Right ventricle myocardium superior (tissue), 1 donor: ENCODE measurements at regions not wholly inside any gene's neighbourhood (a gene's known extent, or its start where the extent isn't known, plus 50 kb on each side); places are given as distances from the start of the nearest gene placed in this dataset.
"Not testable (repeated sequence)": the region's sequence is repeated elsewhere in the genome, so short reads cannot be mapped to it uniquely, and the experiment has no call there.

ENCODE experiments used
- ATAC-seq: fragments of 200-7000 bp; cut with Tn5 transposase; one replicate; pipeline ENCODE4 v1.9.1; 2020; ENCODE audit warnings: mild to moderate bottlenecking; ENCODE audit not compliant: poor library complexity
- DNase-seq: peaks from one replicate; pipeline ENCODE4 v3.0.0-alpha.2; 2020
- intact Hi-C: fragments of 100-400 bp; cut with DNase I; formaldehyde crosslinking; loops from one replicate; pipeline ENCODE4 v1.11.2; 2022
- donor health status: DM: no; HTN: yes; CAD: no; lungs with severe emphysema.

- intact Hi-C loops: no loop called here
- DNase-seq (no peak), ATAC-seq (peak; percentile 53)
Measured at GRCh38 chr1:228944935-228945371, 209.7 kb downstream of the RHOU start.

GRCh38 chr1:228945885-228946284 lies 210.6 kb downstream of the RHOU start:
- intact Hi-C loops: no loop called here
- ATAC-seq (no peak), DNase-seq (no peak)

DNA sequence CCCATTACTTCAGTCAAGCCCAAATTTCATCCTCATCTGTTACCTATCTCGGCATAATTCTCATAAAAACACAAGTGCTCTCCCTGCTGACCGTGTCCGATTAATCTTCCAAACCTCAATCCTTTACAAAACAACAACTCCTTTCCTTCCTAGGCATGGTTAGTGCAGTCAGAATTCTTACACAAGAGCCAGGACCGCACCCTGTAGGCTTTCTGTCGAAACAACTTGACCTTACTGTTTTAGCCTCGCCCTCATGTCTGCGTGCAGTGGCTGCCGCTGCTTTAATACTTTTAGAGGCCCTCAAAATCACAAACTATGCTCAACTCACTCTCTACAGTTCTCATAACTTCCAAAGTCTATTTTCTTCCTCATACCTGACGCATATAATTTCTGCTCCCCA lies 214.3 kb downstream of the RHOU start:
- intact Hi-C loops, ATAC-seq: not testable (repeated sequence)
- DNase-seq: peak; percentile 46

- no peak for DNase-seq
- intact Hi-C loops: no loop called here
Measured at GRCh38 chr1:228953207-228953606, 217.9 kb downstream of the RHOU start.

GRCh38 chr1:228953808-228954207 lies 218.5 kb downstream of the RHOU start:
- ATAC-seq: not testable (repeated sequence)

More at GRCh38 chr1:228953207-228953606, 217.9 kb downstream of the RHOU start:
- no peak for ATAC-seq

DNA sequence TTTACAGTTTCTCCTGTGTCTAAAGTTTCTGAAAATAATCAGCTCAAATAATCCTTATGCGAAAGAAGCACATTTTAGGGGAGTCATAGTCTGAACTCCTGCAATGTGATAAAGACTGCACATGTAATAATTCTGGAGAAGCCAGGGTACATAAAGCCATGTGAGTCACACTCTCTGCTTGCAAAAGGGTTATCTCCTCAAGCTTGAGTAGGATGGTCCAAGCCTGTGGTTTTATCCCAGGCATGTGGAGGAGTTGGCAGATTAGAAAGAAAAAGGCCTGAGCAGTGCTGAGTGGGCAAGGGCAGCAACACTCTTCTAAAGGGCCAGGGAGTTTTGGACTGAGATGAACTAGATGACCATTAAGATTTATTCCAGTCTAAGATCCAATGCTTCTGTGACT lies 220.4 kb downstream of the RHOU start:
- DNase-seq (no peak), ATAC-seq (no peak)
- intact Hi-C loops: no loop called here

More at GRCh38 chr1:228953808-228954207, 218.5 kb downstream of the RHOU start:
- DNase-seq, intact Hi-C loops: not testable (repeated sequence)

GRCh38 chr1:228956864-228957263 lies 221.6 kb downstream of the RHOU start:
- DNase-seq (no peak), ATAC-seq (no peak)
- intact Hi-C loops: no loop called here

GRCh38 chr1:228957535-228957934 lies 222.3 kb downstream of the RHOU start:
- intact Hi-C loops: no loop called here
- ATAC-seq: no peak
- no peak for DNase-seq

GRCh38 chr1:228958121-228958520 lies 222.8 kb downstream of the RHOU start:
- intact Hi-C loops: no loop called here
- ATAC-seq (no peak), DNase-seq (no peak)

GRCh38 chr1:228958741-228959140 lies 223.5 kb downstream of the RHOU start:
- intact Hi-C loops: no loop called here
- ATAC-seq (no peak), DNase-seq (no peak)

DNA sequence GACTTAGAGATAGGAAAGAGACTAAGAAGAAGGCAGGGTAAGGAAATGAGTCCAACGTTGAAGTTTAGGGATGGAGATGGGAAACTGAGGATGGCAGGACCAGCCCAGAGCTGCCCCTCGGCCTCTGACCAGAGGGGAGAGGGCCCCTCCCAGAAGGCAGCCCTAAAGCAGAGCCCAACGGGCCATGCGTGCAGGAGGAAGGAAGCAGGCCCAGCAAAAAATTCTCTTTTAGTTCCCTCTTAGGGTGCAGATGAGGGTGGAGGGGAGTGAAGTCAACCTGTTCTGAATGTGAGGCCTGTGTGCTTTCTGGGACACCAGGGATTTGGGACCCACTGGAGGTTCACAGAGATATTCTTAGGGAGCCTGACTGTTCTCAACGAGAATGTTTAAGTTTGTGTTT lies 225.4 kb downstream of the RHOU start:
- intact Hi-C loops: no loop called here
- DNase-seq: no peak
- ATAC-seq: peak; percentile 32

DNA sequence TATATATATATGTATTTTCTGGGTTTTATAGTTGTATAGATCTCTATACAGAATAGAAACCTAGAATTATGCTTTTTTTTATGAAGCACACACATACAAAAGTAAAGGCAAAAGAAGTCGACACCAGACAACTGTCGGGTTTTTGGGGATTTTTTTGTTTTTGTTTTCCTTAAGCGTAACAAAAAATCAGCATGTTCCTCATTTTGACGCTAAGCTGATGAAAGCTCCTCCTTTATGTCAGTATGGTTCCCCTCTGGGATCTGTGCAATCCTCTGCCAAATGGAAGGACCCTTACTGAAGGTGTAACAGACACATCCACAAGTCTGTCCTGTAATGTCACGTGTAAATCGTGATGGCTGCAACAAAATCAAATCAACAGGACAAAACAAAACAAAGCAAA lies 226.2 kb downstream of the RHOU start:
- intact Hi-C loops: no loop called here
- ATAC-seq (no peak), DNase-seq (no peak)

DNA sequence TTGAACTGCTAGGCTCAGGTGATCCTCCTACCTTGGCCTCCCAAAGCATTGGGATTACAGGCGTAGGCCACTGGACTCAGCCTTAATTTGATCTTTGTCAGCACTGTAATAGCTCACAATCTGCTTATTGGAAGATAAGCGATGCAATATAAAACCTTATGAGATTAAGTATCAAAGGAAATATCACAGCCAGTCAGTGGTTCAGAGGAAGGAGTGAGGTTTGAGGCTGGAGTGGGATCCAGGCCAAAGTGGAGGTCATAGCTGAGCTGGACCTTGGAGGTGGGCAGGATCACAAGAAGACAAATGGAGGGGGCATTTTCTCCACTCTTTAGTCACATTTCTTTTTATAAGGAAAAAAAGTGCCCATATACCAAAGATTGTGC lies 228.5 kb downstream of the RHOU start:
- peak; percentile 39 for ATAC-seq
- intact Hi-C loops: no loop called here
- no peak for DNase-seq

GRCh38 chr1:228964178-228965089 lies 229.2 kb downstream of the RHOU start:
- peak; percentile 87 for ATAC-seq
- peak; percentile 59 for DNase-seq
- intact Hi-C loops: no loop called here

DNA sequence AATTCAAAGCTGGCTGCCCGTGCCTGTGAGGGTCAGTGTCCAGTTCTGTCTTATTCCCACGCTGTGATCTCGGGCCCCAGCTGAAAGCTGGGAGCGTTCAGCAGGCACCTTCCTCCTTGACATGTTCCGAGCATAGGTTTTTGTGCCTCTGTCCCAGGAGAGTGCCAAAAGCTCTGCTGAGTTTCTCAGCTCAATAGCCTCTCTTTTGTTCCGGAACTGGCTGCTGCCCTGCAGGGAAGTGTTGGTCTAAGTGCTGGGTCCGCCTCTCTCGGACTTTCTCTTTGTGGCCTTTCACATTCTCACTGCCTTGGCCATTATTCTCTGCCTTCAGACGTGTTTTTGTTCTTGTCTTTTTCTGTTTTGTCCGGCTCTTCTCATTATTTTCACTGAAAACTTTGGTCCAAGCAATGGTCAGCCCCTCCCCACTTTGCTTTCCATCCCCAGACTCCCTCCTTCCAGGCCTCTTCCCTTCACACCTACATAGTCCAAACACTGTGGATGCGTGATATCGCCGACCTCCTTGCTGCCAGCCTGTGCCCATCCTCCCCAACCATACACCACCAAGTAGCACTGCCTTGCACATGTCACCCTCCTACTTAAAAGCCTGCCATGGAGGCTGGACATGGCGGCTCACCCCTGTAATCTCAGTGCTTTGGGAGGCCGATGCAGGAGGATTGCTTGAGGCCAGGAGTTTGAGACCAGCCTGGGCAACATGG lies 233.8 kb downstream of the RHOU start:
- intact Hi-C loops: no loop called here
- ATAC-seq (no peak), DNase-seq (no peak)

- DNase-seq (no peak), ATAC-seq (no peak)
- intact Hi-C loops: no loop called here
Measured at GRCh38 chr1:228969953-228970800, 234.9 kb downstream of the RHOU start.

GRCh38 chr1:228972576-228972975 lies 237.3 kb downstream of the RHOU start:
- DNase-seq (no peak), ATAC-seq (peak; percentile 45)
- intact Hi-C loops: no loop called here

DNA sequence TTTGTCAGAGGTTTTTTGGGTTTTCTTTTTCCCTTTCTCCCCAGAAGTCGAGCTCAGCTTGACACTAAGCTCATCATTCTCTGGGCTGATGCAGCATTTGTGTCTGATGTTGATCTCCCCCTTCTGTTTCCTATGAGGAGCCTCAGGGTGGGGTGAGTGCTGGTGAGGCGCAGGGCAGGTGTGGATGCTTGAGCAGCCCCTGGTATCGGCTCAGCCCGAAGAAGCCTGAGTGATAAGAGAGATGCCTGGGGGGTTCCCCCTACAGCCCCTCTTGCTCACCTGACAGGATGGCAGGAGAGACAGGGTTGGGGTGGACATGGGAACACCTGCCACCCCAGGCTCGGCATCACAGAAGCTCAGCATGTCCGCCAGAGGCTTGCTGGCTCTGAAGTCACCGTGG lies 239.0 kb downstream of the RHOU start:
- ATAC-seq (no peak), DNase-seq (no peak)
- intact Hi-C loops: no loop called here
